ENCODE measurements at regions not wholly inside any gene's neighbourhood (a gene's known extent, or its start where the extent isn't known, plus 50 kb on each side); places are given as distances from the start of the nearest gene placed in this dataset.

GRCh38 chr10:128587689-128588088 is 461.5 kb upstream of the MKI67 start:
- H3K4me3 ChIP-seq (ENCODE audit: low read length), result no peak overlapping the region
- no peaks in the 10 kb centered on the region for H3K27me3 ChIP-seq (ENCODE audit: control insufficient read depth, insufficient read depth, low read length)
- no peaks in the 10 kb centered on the region for H3K36me3 ChIP-seq (ENCODE audit: control insufficient read depth, insufficient read depth, low read length)
- no peak overlapping the region for H3K9ac ChIP-seq (ENCODE audit: low read length)
- H3K27ac ChIP-seq (ENCODE audit: low read depth, low read length), result no peak overlapping the region
- H3K4me1 ChIP-seq (ENCODE audit: control insufficient read depth, insufficient read depth, low read length), result no peaks in the 10 kb centered on the region

- Histone ChIP-seq H3K9ac (ENCODE audit: low read length) (no peak overlapping the region), H3K27me3 (ENCODE audit: control insufficient read depth, insufficient read depth, low read length) (no peaks in the 10 kb centered on the region), H3K4me3 (ENCODE audit: low read length) (no peak overlapping the region), H3K27ac (ENCODE audit: low read depth, low read length) (no peak overlapping the region), H3K36me3 (ENCODE audit: control insufficient read depth, insufficient read depth, low read length) (no peaks in the 10 kb centered on the region), H3K4me1 (ENCODE audit: control insufficient read depth, insufficient read depth, low read length) (no peaks in the 10 kb centered on the region)
Observed at GRCh38 chr10:128588402-128588801, 462.2 kb upstream of the MKI67 start.

- Histone ChIP-seq H3K9ac (ENCODE audit: low read length) (no peak overlapping the region), H3K36me3 (ENCODE audit: control insufficient read depth, insufficient read depth, low read length) (no peaks in the 10 kb centered on the region), H3K27me3 (ENCODE audit: control insufficient read depth, insufficient read depth, low read length) (no peaks in the 10 kb centered on the region), H3K4me3 (ENCODE audit: low read length) (no peak overlapping the region), H3K27ac (ENCODE audit: low read depth, low read length) (no peak overlapping the region), H3K4me1 (ENCODE audit: control insufficient read depth, insufficient read depth, low read length) (no peaks in the 10 kb centered on the region)
Observed at GRCh38 chr10:128594688-128595087, 468.5 kb upstream of the MKI67 start.

GRCh38 chr10:128596906-128597305 is 470.7 kb upstream of the MKI67 start:
- no peak overlapping the region for H3K27ac ChIP-seq (ENCODE audit: low read depth, low read length)
- H3K36me3 ChIP-seq (ENCODE audit: control insufficient read depth, insufficient read depth, low read length), result no peaks in the 10 kb centered on the region
- no peaks in the 10 kb centered on the region for H3K4me1 ChIP-seq (ENCODE audit: control insufficient read depth, insufficient read depth, low read length)
- H3K27me3 ChIP-seq (ENCODE audit: control insufficient read depth, insufficient read depth, low read length), result no peaks in the 10 kb centered on the region
- H3K9ac ChIP-seq (ENCODE audit: low read length), result no peak overlapping the region
- no peak overlapping the region for H3K4me3 ChIP-seq (ENCODE audit: low read length)

- Histone ChIP-seq H3K27ac (ENCODE audit: low read depth, low read length) (no peak overlapping the region), H3K36me3 (ENCODE audit: control insufficient read depth, insufficient read depth, low read length) (no peaks in the 10 kb centered on the region), H3K9ac (ENCODE audit: low read length) (no peak overlapping the region), H3K27me3 (ENCODE audit: control insufficient read depth, insufficient read depth, low read length) (no peaks in the 10 kb centered on the region), H3K4me1 (ENCODE audit: control insufficient read depth, insufficient read depth, low read length) (no peaks in the 10 kb centered on the region), H3K4me3 (ENCODE audit: low read length) (no peak overlapping the region)
Observed at GRCh38 chr10:128599030-128599429, 472.8 kb upstream of the MKI67 start.

- Histone ChIP-seq H3K4me1 (ENCODE audit: control insufficient read depth, insufficient read depth, low read length) (no peaks in the 10 kb centered on the region), H3K27ac (ENCODE audit: low read depth, low read length) (no peak overlapping the region), H3K4me3 (ENCODE audit: low read length) (no peak overlapping the region), H3K27me3 (ENCODE audit: control insufficient read depth, insufficient read depth, low read length) (no peaks in the 10 kb centered on the region), H3K36me3 (ENCODE audit: control insufficient read depth, insufficient read depth, low read length) (no peaks in the 10 kb centered on the region), H3K9ac (ENCODE audit: low read length) (no peak overlapping the region)
Observed at GRCh38 chr10:128599538-128599937, 473.3 kb upstream of the MKI67 start.

GRCh38 chr10:128602183-128602582 is 476.0 kb upstream of the MKI67 start:
- Histone ChIP-seq H3K36me3 (ENCODE audit: control insufficient read depth, insufficient read depth, low read length) (no peaks in the 10 kb centered on the region), H3K9ac (ENCODE audit: low read length) (no peak overlapping the region), H3K27me3 (ENCODE audit: control insufficient read depth, insufficient read depth, low read length) (no peaks in the 10 kb centered on the region), H3K4me1 (ENCODE audit: control insufficient read depth, insufficient read depth, low read length) (no peaks in the 10 kb centered on the region), H3K4me3 (ENCODE audit: low read length) (no peak overlapping the region), H3K27ac (ENCODE audit: low read depth, low read length) (no peak overlapping the region)

- Histone ChIP-seq H3K27ac (ENCODE audit: low read depth, low read length) (no peak overlapping the region), H3K36me3 (ENCODE audit: control insufficient read depth, insufficient read depth, low read length) (no peaks in the 10 kb centered on the region), H3K4me1 (ENCODE audit: control insufficient read depth, insufficient read depth, low read length) (no peaks in the 10 kb centered on the region), H3K4me3 (ENCODE audit: low read length) (no peak overlapping the region), H3K9ac (ENCODE audit: low read length) (no peak overlapping the region), H3K27me3 (ENCODE audit: control insufficient read depth, insufficient read depth, low read length) (no peaks in the 10 kb centered on the region)
Observed at GRCh38 chr10:128604025-128604424, 477.8 kb upstream of the MKI67 start.

- H3K27ac ChIP-seq (ENCODE audit: low read depth, low read length), result no peak overlapping the region
- H3K27me3 ChIP-seq (ENCODE audit: control insufficient read depth, insufficient read depth, low read length), result no peaks in the 10 kb centered on the region
- no peaks in the 10 kb centered on the region for H3K36me3 ChIP-seq (ENCODE audit: control insufficient read depth, insufficient read depth, low read length)
- H3K4me3 ChIP-seq (ENCODE audit: low read length), result no peak overlapping the region
- no peak overlapping the region for H3K9ac ChIP-seq (ENCODE audit: low read length)
- H3K4me1 ChIP-seq (ENCODE audit: control insufficient read depth, insufficient read depth, low read length), result no peaks in the 10 kb centered on the region
Observed at GRCh38 chr10:128605180-128605579, 479.0 kb upstream of the MKI67 start.

- H3K36me3 ChIP-seq (ENCODE audit: control insufficient read depth, insufficient read depth, low read length), result no peaks in the 10 kb centered on the region
- no peaks in the 10 kb centered on the region for H3K27me3 ChIP-seq (ENCODE audit: control insufficient read depth, insufficient read depth, low read length)
- no peaks in the 10 kb centered on the region for H3K4me1 ChIP-seq (ENCODE audit: control insufficient read depth, insufficient read depth, low read length)
- H3K4me3 ChIP-seq (ENCODE audit: low read length), result no peak overlapping the region
- no peak overlapping the region for H3K27ac ChIP-seq (ENCODE audit: low read depth, low read length)
- no peak overlapping the region for H3K9ac ChIP-seq (ENCODE audit: low read length)
Observed at GRCh38 chr10:128606055-128606454, 479.8 kb upstream of the MKI67 start.

- no peak overlapping the region for H3K9ac ChIP-seq (ENCODE audit: low read length)
- H3K4me3 ChIP-seq (ENCODE audit: low read length), result no peak overlapping the region
- H3K27me3 ChIP-seq (ENCODE audit: control insufficient read depth, insufficient read depth, low read length), result no peaks in the 10 kb centered on the region
- no peak overlapping the region for H3K27ac ChIP-seq (ENCODE audit: low read depth, low read length)
- no peaks in the 10 kb centered on the region for H3K36me3 ChIP-seq (ENCODE audit: control insufficient read depth, insufficient read depth, low read length)
- H3K4me1 ChIP-seq (ENCODE audit: control insufficient read depth, insufficient read depth, low read length), result no peaks in the 10 kb centered on the region
Observed at GRCh38 chr10:128608791-128609190, 482.6 kb upstream of the MKI67 start.

- Histone ChIP-seq H3K4me1 (ENCODE audit: control insufficient read depth, insufficient read depth, low read length) (no peaks in the 10 kb centered on the region), H3K27ac (ENCODE audit: low read depth, low read length) (no peak overlapping the region), H3K36me3 (ENCODE audit: control insufficient read depth, insufficient read depth, low read length) (no peaks in the 10 kb centered on the region), H3K9ac (ENCODE audit: low read length) (no peak overlapping the region), H3K27me3 (ENCODE audit: control insufficient read depth, insufficient read depth, low read length) (no peaks in the 10 kb centered on the region), H3K4me3 (ENCODE audit: low read length) (no peak overlapping the region)
Observed at GRCh38 chr10:128609460-128609859, 483.2 kb upstream of the MKI67 start.

GRCh38 chr10:128610113-128610512 is 483.9 kb upstream of the MKI67 start:
- Histone ChIP-seq H3K4me3 (ENCODE audit: low read length) (no peak overlapping the region), H3K27ac (ENCODE audit: low read depth, low read length) (no peak overlapping the region), H3K4me1 (ENCODE audit: control insufficient read depth, insufficient read depth, low read length) (no peaks in the 10 kb centered on the region), H3K9ac (ENCODE audit: low read length) (no peak overlapping the region), H3K36me3 (ENCODE audit: control insufficient read depth, insufficient read depth, low read length) (no peaks in the 10 kb centered on the region), H3K27me3 (ENCODE audit: control insufficient read depth, insufficient read depth, low read length) (no peaks in the 10 kb centered on the region)
